HepG2 (cell line): ENCODE measurements at regions not wholly inside any gene's neighbourhood (a gene's known extent, or its start where the extent isn't known, plus 50 kb on each side); places are given as distances from the start of the nearest gene placed in this dataset.

ENCODE experiments used
- ATAC-seq: fragments of 200-7000 bp; cut with Tn5 transposase; 3 replicates; pipeline ENCODE4 v1.9.1; 2020; ENCODE audit warnings: mild to moderate bottlenecking, moderate library complexity
- BruUV-seq: library from RNA; stranded (reverse); fragments of 400-500 nt; replicated peaks from 2 replicates; lab custom pipeline; 2021; lab: Mats Ljungman, UMichigan
- CTCF ChIA-PET: fragments of 300-600 bp; formaldehyde crosslinking; extraction: SDS; loops from one replicate; lab custom pipeline; 2021; ENCODE audit warnings: low total read pairs, inconsistent platforms, low intra/inter-chr PET ratio; lab: Yijun Ruan, JAX
- POLR2A ChIA-PET: fragments of 350-600 bp; sonication (Branson Sonifier 250); formaldehyde crosslinking; loops from one replicate; lab custom pipeline; 2020; ENCODE audit warnings: antibody characterized with exemption, inconsistent platforms; lab: Yijun Ruan, JAX
- DNase-seq: peaks from one replicate; pipeline ENCODE4 v3.0.0-alpha.2; 2015; ENCODE audit warnings: low spot score
- FAIRE-seq: peaks from 3 replicates; lab custom pipeline; 2011; peaks lifted over from hg19 to GRCh38; lab: Jason Lieb, UNC
- H2AFZ ChIP-seq: one replicate; pipeline ENCODE4 v1.6.1; 2011; ENCODE audit warnings: low read length, inconsistent platforms
- H3K27ac ChIP-seq: fragments of 300-600 bp; 3 replicates; pipeline ENCODE4 v1.8.0; 2011; ENCODE audit warnings: mixed run types, mild to moderate bottlenecking, mixed read lengths, low read length, inconsistent platforms; ENCODE audit not compliant: insufficient read depth; ENCODE audit errors: extremely low read length
- H3K27me3 ChIP-seq, 2 experiments: fragments of 200-600 bp in 1 of 2; 2 replicates in 1 of 2; 3 replicates in 1 of 2; pipeline versions ENCODE4 v1.6.0 to v1.8.0; 2011; ENCODE audit warnings: low read length in 2 of 2, mild to moderate bottlenecking in 2 of 2, moderate library complexity in 2 of 2, inconsistent platforms in 1 of 2; ENCODE audit not compliant: insufficient read depth in 2 of 2, control insufficient read depth in 1 of 2
- H3K36me3 ChIP-seq, 2 experiments: fragments of 200-600 bp in 1 of 2; replicated peaks in 1 of 2; 2 replicates in 1 of 2; 3 replicates in 1 of 2; pipeline versions ENCODE4 v1.5.1 to v1.8.0; 2011; ENCODE audit warnings: low read length in 2 of 2, inconsistent platforms in 1 of 2; ENCODE audit not compliant: insufficient read depth in 2 of 2, control insufficient read depth in 1 of 2
- H3K4me1 ChIP-seq: 2 replicates; pipeline ENCODE4 v1.5.1; 2012; ENCODE audit warnings: low read length, inconsistent platforms; ENCODE audit not compliant: insufficient read depth
- H3K4me2 ChIP-seq: 2 replicates; pipeline ENCODE4 v1.6.0; 2011; ENCODE audit warnings: low read depth, low read length, inconsistent platforms
- H3K4me3 ChIP-seq, 3 experiments: fragments of 200-600 bp in 1 of 3; sonication (generic), shearing (Covaris generic) in 1 of 3; replicated peaks in 1 of 3; 2 replicates each; pipeline ENCODE4 v1.5.1; 2011 to 2016; ENCODE audit warnings: low read length in 3 of 3, inconsistent platforms in 2 of 3, low read depth in 2 of 3, mild to moderate bottlenecking in 2 of 3, control low read depth in 1 of 3, mixed read lengths in 1 of 3; ENCODE audit not compliant: insufficient read depth in 1 of 3
- H3K79me2 ChIP-seq: one replicate; pipeline ENCODE4 v1.6.1; 2011; ENCODE audit warnings: low read length, inconsistent platforms; ENCODE audit not compliant: insufficient read depth
- H3K9ac ChIP-seq: 2 replicates; pipeline ENCODE4 v1.6.0; 2011; ENCODE audit warnings: mild to moderate bottlenecking, low read depth, low read length, inconsistent platforms; ENCODE audit not compliant: insufficient read depth
- H3K9me3 ChIP-seq: 2 replicates; pipeline ENCODE4 v1.5.1; 2012; ENCODE audit warnings: mild to moderate bottlenecking, low read length
- H4K20me1 ChIP-seq: 2 replicates; pipeline ENCODE4 v1.6.0; 2011; ENCODE audit warnings: inconsistent platforms, mild to moderate bottlenecking, low read length, moderate library complexity; ENCODE audit not compliant: insufficient read depth
- ARNTL ChIP-seq: sonication (generic); formaldehyde crosslinking; IDR thresholded peaks from 2 replicates; pipeline ENCODE4 v1.4.0; 2020; ENCODE audit warnings: mild to moderate bottlenecking, missing genetic modification reagents
- ATAD3A ChIP-seq: sonication (generic); formaldehyde crosslinking; IDR thresholded peaks from 2 replicates; pipeline ENCODE4 v1.4.0; 2020; ENCODE audit warnings: missing genetic modification reagents
- CTCF ChIP-seq: sonication (generic); formaldehyde crosslinking; IDR thresholded peaks from 2 replicates; pipeline ENCODE4 v1.5.0; 2020; ENCODE audit warnings: mild to moderate bottlenecking, missing genetic modification reagents, moderate library complexity
- STAT5B ChIP-seq: sonication (generic); formaldehyde crosslinking; IDR thresholded peaks from 2 replicates; pipeline ENCODE4 v1.4.0; 2020; ENCODE audit warnings: missing genetic modification reagents
- ZMAT3 ChIP-seq: sonication (generic); formaldehyde crosslinking; conservative IDR thresholded peaks from 2 replicates; pipeline ENCODE4 v1.7.0; 2021; ENCODE audit warnings: missing genetic modification reagents
- WGBS: methylation state at CpG from one replicate; pipeline ENCODE4 v1.1.6; 2017; ENCODE audit warnings: low lambda C conversion rate; 5-methylcytosine and 5-hydroxymethylcytosine counted together
- in situ Hi-C: cut with HindIII; loops from 2 replicates; pipeline ENCODE4 v1.10.0; 2017; ENCODE audit warnings: low pct_unique_long_range_greater_than_20kb; ENCODE audit not compliant: extremely low pct_ligation_motif_present
- intact Hi-C: fragments of 100-400 bp; cut with micrococcal nuclease; formaldehyde crosslinking; loops from one replicate; pipeline ENCODE4 v1.10.0; 2022; ENCODE audit not compliant: unreplicated experiment

- 25% methylated on average over 7 of the region's 10 CpGs for WGBS
- CTCF ChIA-PET = no interaction called here
- no peak overlapping the region for H3K4me2 ChIP-seq
- H3K4me1 ChIP-seq = no peaks in the 10 kb centered on the region
- TF ChIP-seq ZMAT3 (no peak), ATAD3A (CRISPR knock-in tag) (no peak), CTCF (no peak), STAT5B (no peak)
- TF ChIP-seq, all 625 proteins: peak for 0
- Histone ChIP-seq H4K20me1 (no peaks in the 10 kb centered on the region), H3K27ac (no peak overlapping the region), H3K4me3 (no peak overlapping the region), H3K36me3 (no peaks in the 10 kb centered on the region), H3K79me2 (no peaks in the 10 kb centered on the region), H3K9ac (no peak overlapping the region), H2AFZ (no peak overlapping the region), H3K9me3 (no peaks in the 10 kb centered on the region), H3K27me3 (peaks cover 5 to 33% of the 10 kb centered on the region in 2 experiments)
- in situ Hi-C loops (loop anchor here (5.0 kb wide), 1 partner anchor 138 kb away; no protein-coding TSS in a partner anchor), intact Hi-C loops (loop anchor here (5.0 kb wide), 1 partner anchor 138 kb away; no protein-coding TSS in a partner anchor)
- BruUV-seq = no TSS peak
- no peak for FAIRE-seq
- POLR2A ChIA-PET = no interaction called here
- ATAC-seq = no peak
- DNase-seq = no peak
Measured at GRCh38 chr12:131264635-131265034, 310.9 kb downstream of the ADGRD1 start.

- Histone ChIP-seq H3K9ac (no peak overlapping the region), H3K4me1 (no peaks in the 10 kb centered on the region), H3K79me2 (no peaks in the 10 kb centered on the region), H3K27ac (no peak overlapping the region), H2AFZ (no peak overlapping the region), H4K20me1 (no peaks in the 10 kb centered on the region), H3K9me3 (no peaks in the 10 kb centered on the region), H3K4me3 (no peak overlapping the region)
- no TSS peak for BruUV-seq
- POLR2A ChIA-PET = no interaction called here
- CTCF ChIA-PET = no interaction called here
- ATAC-seq (no peak), FAIRE-seq (no peak)
- in situ Hi-C loops = loop anchor here (5.0 kb wide), 1 partner anchor 135 kb away; no protein-coding TSS in a partner anchor
- TF ChIP-seq ARNTL (CRISPR knock-in tag) = no peak
- TF ChIP-seq, all 625 proteins: peak for 0
- intact Hi-C loops = loop anchor here (5.0 kb wide), 1 partner anchor 135 kb away; no protein-coding TSS in a partner anchor
- Histone ChIP-seq H3K4me2 (no peak overlapping the region), H3K27me3 (peaks cover 5 to 30% of the 10 kb centered on the region in 2 experiments), H3K36me3 (no peaks in the 10 kb centered on the region)
- 11% methylated on average over 11 of the region's 19 CpGs for WGBS
- DNase-seq = no peak
Measured at GRCh38 chr12:131266591-131267467, 313.1 kb downstream of the ADGRD1 start.
